GM12872 (cell line): ENCODE measurements at regions not wholly inside any gene's neighbourhood (a gene's known extent, or its start where the extent isn't known, plus 50 kb on each side); places are given as distances from the start of the nearest gene placed in this dataset.

ENCODE experiments used
- CTCF ChIP-seq: IDR thresholded peaks from 3 replicates; pipeline ENCODE4 v1.5.1; 2011; ENCODE audit warnings: low read depth, mild to moderate bottlenecking, low read length, moderate library complexity; ENCODE audit not compliant: insufficient read depth

DNA sequence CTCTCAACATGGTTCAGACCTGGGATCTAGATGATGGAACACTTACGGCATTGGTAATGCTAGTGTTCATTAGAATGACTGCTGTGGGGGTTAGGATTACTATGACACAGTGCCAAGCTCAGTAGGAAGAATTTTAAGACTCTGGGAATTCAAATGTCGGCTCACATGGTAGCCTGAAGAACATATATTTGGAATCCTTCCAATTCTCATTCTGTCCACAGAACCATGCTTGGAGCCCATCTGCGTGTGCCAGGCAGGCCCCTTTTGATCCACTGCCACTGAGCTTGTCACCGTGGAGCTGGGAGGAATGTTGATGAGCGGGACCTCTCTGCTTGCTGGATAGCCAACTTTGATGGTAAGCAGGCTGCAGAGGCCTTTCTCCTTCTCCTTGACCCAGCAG is 322.0 kb upstream of the SOX11 start:
- TF ChIP-seq CTCF: no peak

DNA sequence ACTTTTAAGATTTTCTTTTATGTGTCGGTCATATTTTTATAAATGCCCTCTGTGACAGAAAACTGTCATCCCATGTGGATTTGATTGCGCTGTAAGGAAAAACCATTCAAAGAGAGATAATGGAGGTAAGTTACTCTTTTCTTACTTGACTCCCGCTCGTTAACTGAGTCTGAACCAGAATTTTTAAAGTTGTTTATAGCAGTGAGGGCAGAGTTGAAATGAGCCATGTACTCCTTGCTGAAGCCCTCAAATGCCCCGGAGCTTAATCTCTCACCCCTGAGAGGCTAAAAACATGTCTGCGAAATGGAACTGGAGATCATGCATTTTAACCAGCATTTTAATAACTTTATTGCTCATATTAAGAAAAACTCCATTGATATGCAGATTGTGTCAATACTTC is 320.0 kb upstream of the SOX11 start:
- TF ChIP-seq CTCF: no peak

- TF ChIP-seq CTCF: no peak
Measured at GRCh38 chr2:5373200-5373599, 319.0 kb upstream of the SOX11 start.

DNA sequence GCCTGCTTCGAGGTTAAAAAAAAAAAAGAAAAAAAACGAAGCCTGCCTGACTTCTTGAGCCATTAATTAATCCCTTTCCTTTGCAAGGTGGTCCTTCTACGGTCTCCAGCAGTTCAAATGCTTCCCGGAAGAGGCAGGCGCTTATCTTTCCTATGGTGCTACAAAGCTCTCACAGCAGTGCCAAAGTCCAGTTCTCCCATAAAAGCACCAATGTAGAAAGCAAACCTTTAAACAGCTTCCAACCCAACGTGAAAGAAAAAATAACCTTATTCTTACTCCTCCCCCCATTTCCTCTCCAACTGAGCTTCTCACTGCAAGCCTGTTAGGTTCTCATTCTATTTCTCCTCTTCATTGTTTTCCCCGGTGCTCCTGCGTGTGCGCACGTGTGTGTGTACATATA is 317.4 kb upstream of the SOX11 start:
- no peak for TF ChIP-seq CTCF

DNA sequence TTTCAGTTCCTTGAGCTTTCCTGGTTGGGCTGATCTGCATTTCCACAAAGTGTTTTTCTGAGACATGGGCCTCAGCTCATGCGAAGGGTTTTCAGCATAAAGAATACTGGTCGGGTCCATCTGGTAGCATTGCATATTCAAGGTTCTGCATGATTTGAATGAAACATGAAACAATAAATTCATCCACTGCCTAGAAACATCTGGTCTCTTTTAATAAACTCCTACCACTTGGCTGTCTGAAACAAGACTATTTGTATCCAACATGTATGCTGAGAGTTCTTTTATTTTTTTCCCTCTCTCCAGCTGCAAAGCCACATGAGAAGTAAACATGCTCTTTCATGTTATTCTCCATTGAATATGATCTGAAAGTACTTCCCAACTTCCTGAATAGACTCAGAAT is 314.9 kb upstream of the SOX11 start:
- TF ChIP-seq CTCF: no peak

- TF ChIP-seq CTCF: no peak
Measured at GRCh38 chr2:5379811-5380210, 312.4 kb upstream of the SOX11 start.

GRCh38 chr2:5385596-5385995 is 306.6 kb upstream of the SOX11 start:
- no peak for TF ChIP-seq CTCF

DNA sequence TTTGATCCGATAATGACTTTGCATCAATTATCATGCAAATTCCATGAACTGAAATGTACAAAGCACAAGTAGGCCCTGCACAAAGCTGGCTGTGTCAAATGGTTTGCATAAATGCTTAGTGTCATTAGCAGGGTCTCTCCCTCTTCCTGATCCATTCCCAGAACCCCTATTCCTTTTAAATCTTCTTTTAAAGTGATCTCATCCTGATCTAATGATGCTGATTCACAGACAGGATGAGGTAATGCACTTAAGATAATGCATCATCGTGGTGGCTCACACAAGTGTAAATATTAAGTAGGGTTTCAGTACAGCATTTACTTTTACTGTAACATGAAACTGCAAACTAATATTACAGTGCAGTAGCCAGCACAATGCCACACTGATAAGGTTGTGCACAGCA is 304.8 kb upstream of the SOX11 start:
- no peak for TF ChIP-seq CTCF
